Parathyroid adenoma (tissue), 2 donors: ENCODE measurements at regions not wholly inside any gene's neighbourhood (a gene's known extent, or its start where the extent isn't known, plus 50 kb on each side); places are given as distances from the start of the nearest gene placed in this dataset.

Experiments used
- H2AFZ ChIP-seq: fragments of 300-600 bp; sonication (generic); one replicate; pipeline ENCODE4 v1.7.0; 2017; ENCODE audit warnings: antibody characterized with exemption, mild to moderate bottlenecking
- H3K27ac ChIP-seq: fragments of 300-600 bp; sonication (generic); one replicate; pipeline ENCODE4 v1.7.0; 2017
- H3K27me3 ChIP-seq: fragments of 300-600 bp; sonication (generic); one replicate; pipeline ENCODE4 v1.7.0; 2017; ENCODE audit warnings: low read length; ENCODE audit not compliant: control insufficient read depth, insufficient read depth
- H3K36me3 ChIP-seq: fragments of 300-600 bp; sonication (generic); one replicate; pipeline ENCODE4 v1.7.0; 2017; ENCODE audit warnings: low read length; ENCODE audit not compliant: control insufficient read depth, insufficient read depth
- H3K4me1 ChIP-seq: fragments of 300-600 bp; sonication (generic); one replicate; pipeline ENCODE4 v1.7.0; 2017; ENCODE audit warnings: control low read depth
- H3K4me2 ChIP-seq: fragments of 300-600 bp; sonication (generic); one replicate; pipeline ENCODE4 v1.7.0; 2017; ENCODE audit warnings: low read length
- H3K4me3 ChIP-seq: fragments of 300-600 bp; sonication (generic); one replicate; pipeline ENCODE4 v1.7.0; 2017; ENCODE audit warnings: low read depth, low read length
- H3K79me2 ChIP-seq: fragments of 300-600 bp; sonication (generic); one replicate; pipeline ENCODE4 v1.7.0; 2017; ENCODE audit warnings: control low read depth
- H3K9ac ChIP-seq: fragments of 300-600 bp; sonication (generic); one replicate; pipeline ENCODE4 v1.7.0; 2017; ENCODE audit warnings: mild to moderate bottlenecking
- H3K9me3 ChIP-seq: fragments of 300-600 bp; sonication (generic); one replicate; pipeline ENCODE4 v1.7.0; 2017; ENCODE audit warnings: low read length; ENCODE audit not compliant: control insufficient read depth
- CTCF ChIP-seq: fragments of 300-600 bp; sonication (generic); IDR thresholded peaks from one replicate; pipeline ENCODE4 v1.7.0; 2017; ENCODE audit warnings: antibody characterized with exemption, mild to moderate bottlenecking
- donor health status: primary hyperparathyroidism.

- Histone ChIP-seq H3K27ac (no peak overlapping the region), H3K9me3 (no peaks in the 10 kb centered on the region), H3K4me3 (no peak overlapping the region), H3K4me1 (no peaks in the 10 kb centered on the region), H3K79me2 (no peaks in the 10 kb centered on the region), H3K4me2 (no peak overlapping the region), H3K9ac (no peak overlapping the region), H3K36me3 (no peaks in the 10 kb centered on the region), H2AFZ (no peak overlapping the region), H3K27me3 (no peaks in the 10 kb centered on the region)
- TF ChIP-seq CTCF, result no peak
Measured at GRCh38 chr6:164502833-164503232, 806.6 kb downstream of the C6orf118 start.

GRCh38 chr6:164495882-164496495 lies 813.4 kb downstream of the C6orf118 start:
- H2AFZ ChIP-seq, result no peak overlapping the region
- no peak overlapping the region for H3K4me3 ChIP-seq

GRCh38 chr6:164478426-164478825 lies 831.0 kb downstream of the C6orf118 start:
- Histone ChIP-seq H3K4me3 (no peak overlapping the region), H2AFZ (no peak overlapping the region), H3K79me2 (no peaks in the 10 kb centered on the region), H3K9me3 (no peaks in the 10 kb centered on the region), H3K4me1 (no peaks in the 10 kb centered on the region), H3K4me2 (no peak overlapping the region), H3K36me3 (no peaks in the 10 kb centered on the region), H3K9ac (no peak overlapping the region), H3K27ac (no peak overlapping the region), H3K27me3 (no peaks in the 10 kb centered on the region)
- TF ChIP-seq CTCF, result no peak

More at GRCh38 chr6:164495882-164496495, 813.4 kb downstream of the C6orf118 start:
- H3K36me3 ChIP-seq, result no peaks in the 10 kb centered on the region
- H3K9me3 ChIP-seq, result no peaks in the 10 kb centered on the region
- H3K27me3 ChIP-seq, result no peaks in the 10 kb centered on the region
- no peaks in the 10 kb centered on the region for H3K79me2 ChIP-seq
- no peaks in the 10 kb centered on the region for H3K4me1 ChIP-seq
- H3K27ac ChIP-seq, result no peak overlapping the region
- H3K9ac ChIP-seq, result no peak overlapping the region
- H3K4me2 ChIP-seq, result no peak overlapping the region
- TF ChIP-seq CTCF, result no peak

- Histone ChIP-seq H3K27me3 (no peaks in the 10 kb centered on the region), H3K9me3 (no peaks in the 10 kb centered on the region), H3K4me3 (no peak overlapping the region), H3K4me1 (no peaks in the 10 kb centered on the region), H3K9ac (no peak overlapping the region), H3K4me2 (no peak overlapping the region), H2AFZ (no peak overlapping the region), H3K36me3 (no peaks in the 10 kb centered on the region), H3K79me2 (no peaks in the 10 kb centered on the region), H3K27ac (no peak overlapping the region)
- TF ChIP-seq CTCF, result no peak
Measured at GRCh38 chr6:164477790-164478189, 831.6 kb downstream of the C6orf118 start.

GRCh38 chr6:164477101-164477500 lies 832.3 kb downstream of the C6orf118 start:
- Histone ChIP-seq H3K36me3 (no peaks in the 10 kb centered on the region), H3K9ac (no peak overlapping the region), H3K79me2 (no peaks in the 10 kb centered on the region), H3K4me1 (no peaks in the 10 kb centered on the region), H3K4me3 (no peak overlapping the region), H2AFZ (no peak overlapping the region), H3K9me3 (no peaks in the 10 kb centered on the region), H3K27ac (no peak overlapping the region), H3K4me2 (no peak overlapping the region), H3K27me3 (no peaks in the 10 kb centered on the region)
- no peak for TF ChIP-seq CTCF
